Left ventricle myocardium inferior (tissue), 1 donor: ENCODE measurements at regions not wholly inside any gene's neighbourhood (a gene's known extent, or its start where the extent isn't known, plus 50 kb on each side); places are given as distances from the start of the nearest gene placed in this dataset.

ENCODE experiments used
- DNase-seq: peaks from one replicate; pipeline ENCODE4 v3.0.0-alpha.2; 2020
- H3K27ac ChIP-seq: fragments of 200-600 bp; replicated peaks from 2 replicates; pipeline ENCODE4 v1.8.0; 2021
- H3K27me3 ChIP-seq: fragments of 200-600 bp; 2 replicates; pipeline ENCODE4 v1.8.0; 2021; ENCODE audit warnings: low read depth
- H3K36me3 ChIP-seq: fragments of 200-600 bp; 2 replicates; pipeline ENCODE4 v1.8.0; 2021
- H3K4me1 ChIP-seq: fragments of 200-600 bp; 2 replicates; pipeline ENCODE4 v1.8.0; 2021
- H3K4me3 ChIP-seq: fragments of 200-600 bp; 2 replicates; pipeline ENCODE4 v1.8.0; 2021; ENCODE audit warnings: mild to moderate bottlenecking, moderate library complexity
- H3K9me3 ChIP-seq: fragments of 200-600 bp; replicated peaks from 2 replicates; pipeline ENCODE4 v1.8.0; 2021
- intact Hi-C: fragments of 100-400 bp; cut with micrococcal nuclease; formaldehyde crosslinking; loops from one replicate; pipeline ENCODE4 v1.11.0; 2022
- TF ChIP-seq, protein P1 (sequence below): fragments of 200-600 bp; IDR thresholded peaks from 2 replicates; pipeline ENCODE4 v1.8.0; 2021; ENCODE audit warnings: antibody characterized with exemption, mild to moderate bottlenecking, borderline replicate concordance
- donor health status: DM: no; HTN: yes; CAD: no; lungs with severe emphysema.

DNA sequence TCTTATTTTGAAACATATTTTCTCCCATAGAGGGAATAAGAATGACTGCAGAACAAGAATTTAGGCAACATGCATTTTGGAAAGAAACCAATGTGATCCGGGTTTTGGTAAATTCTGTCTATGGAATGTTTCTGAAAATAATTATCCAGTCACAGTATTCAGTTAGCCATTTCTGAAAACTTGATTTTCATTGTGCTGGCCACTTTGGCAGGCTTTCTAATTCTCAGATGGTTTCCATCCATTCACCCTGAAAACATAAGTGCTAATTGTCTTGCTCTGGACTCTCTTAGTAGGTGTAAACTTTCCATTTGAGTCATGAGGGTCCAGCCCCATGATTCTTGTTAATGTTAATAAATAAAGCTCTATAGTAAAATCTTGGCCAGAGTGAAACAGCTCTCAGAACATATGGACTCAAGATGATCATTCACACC lies 176.5 kb downstream of the RBM43 start:
- no peaks in the 10 kb centered on the region for H3K27me3 ChIP-seq
- no peaks in the 10 kb centered on the region for H3K9me3 ChIP-seq
- TF ChIP-seq, protein P1, sequence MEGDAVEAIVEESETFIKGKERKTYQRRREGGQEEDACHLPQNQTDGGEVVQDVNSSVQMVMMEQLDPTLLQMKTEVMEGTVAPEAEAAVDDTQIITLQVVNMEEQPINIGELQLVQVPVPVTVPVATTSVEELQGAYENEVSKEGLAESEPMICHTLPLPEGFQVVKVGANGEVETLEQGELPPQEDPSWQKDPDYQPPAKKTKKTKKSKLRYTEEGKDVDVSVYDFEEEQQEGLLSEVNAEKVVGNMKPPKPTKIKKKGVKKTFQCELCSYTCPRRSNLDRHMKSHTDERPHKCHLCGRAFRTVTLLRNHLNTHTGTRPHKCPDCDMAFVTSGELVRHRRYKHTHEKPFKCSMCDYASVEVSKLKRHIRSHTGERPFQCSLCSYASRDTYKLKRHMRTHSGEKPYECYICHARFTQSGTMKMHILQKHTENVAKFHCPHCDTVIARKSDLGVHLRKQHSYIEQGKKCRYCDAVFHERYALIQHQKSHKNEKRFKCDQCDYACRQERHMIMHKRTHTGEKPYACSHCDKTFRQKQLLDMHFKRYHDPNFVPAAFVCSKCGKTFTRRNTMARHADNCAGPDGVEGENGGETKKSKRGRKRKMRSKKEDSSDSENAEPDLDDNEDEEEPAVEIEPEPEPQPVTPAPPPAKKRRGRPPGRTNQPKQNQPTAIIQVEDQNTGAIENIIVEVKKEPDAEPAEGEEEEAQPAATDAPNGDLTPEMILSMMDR = no peak
- H3K27ac ChIP-seq = no peak overlapping the region
- no peaks in the 10 kb centered on the region for H3K36me3 ChIP-seq
- no peak for DNase-seq
- no peak overlapping the region for H3K4me3 ChIP-seq
- intact Hi-C loops = no loop called here
- no peaks in the 10 kb centered on the region for H3K4me1 ChIP-seq

DNA sequence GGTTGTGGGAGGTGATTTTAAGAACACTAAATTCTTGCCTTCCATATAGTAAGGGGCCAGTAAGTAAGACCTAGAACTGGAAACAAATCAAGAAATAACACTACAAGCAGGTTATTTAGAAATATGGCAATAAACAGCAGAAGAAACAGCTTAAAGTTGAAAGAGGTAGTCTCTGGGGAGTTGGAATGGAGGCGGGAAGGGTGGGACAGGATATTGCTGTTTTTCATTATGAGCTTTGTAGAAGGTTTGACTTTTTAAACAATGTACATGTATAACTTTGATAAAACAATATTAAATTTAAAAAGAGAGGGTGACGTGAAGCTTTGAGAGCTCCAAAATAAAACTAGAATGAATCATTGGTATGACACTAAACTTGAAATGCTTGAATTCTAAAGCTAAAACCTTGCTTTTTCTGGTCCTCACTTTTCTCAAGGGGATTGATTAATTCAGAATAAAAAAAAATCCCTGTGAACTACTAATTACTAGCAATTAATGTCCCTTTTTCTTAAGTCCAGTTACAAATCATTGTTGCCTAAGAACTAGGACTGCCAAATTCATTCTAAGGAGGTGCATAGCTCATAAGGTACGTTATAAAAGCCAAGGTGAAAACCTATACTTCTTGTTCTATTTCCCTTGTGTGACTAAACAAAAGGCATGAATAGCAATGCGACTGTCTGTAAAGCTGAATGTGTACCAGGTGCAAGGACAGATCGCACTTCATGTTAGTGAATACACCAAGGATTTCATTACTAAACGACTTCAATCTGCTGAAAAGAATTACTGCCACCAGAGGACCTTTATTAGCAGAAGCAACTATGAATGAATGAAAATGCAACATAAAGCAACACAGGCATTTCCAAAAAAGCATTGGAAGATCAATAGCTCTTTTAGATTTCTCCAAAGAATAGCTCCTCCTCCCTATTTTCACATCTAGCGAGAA lies 177.5 kb downstream of the RBM43 start:
- H3K27ac ChIP-seq = no peak overlapping the region
- DNase-seq = no peak
- TF ChIP-seq, protein P1 = no peak
- no peaks in the 10 kb centered on the region for H3K36me3 ChIP-seq
- no peak overlapping the region for H3K4me3 ChIP-seq
- intact Hi-C loops = no loop called here
- H3K27me3 ChIP-seq = no peaks in the 10 kb centered on the region
- H3K9me3 ChIP-seq = no peaks in the 10 kb centered on the region
- no peaks in the 10 kb centered on the region for H3K4me1 ChIP-seq

- Histone ChIP-seq H3K4me3 (no peak overlapping the region), H3K9me3 (peaks cover 34% of the 10 kb centered on the region), H3K27me3 (no peaks in the 10 kb centered on the region), H3K36me3 (no peaks in the 10 kb centered on the region), H3K4me1 (no peaks in the 10 kb centered on the region), H3K27ac (no peak overlapping the region)
- TF ChIP-seq, protein P1 = no peak
- no peak for DNase-seq
- intact Hi-C loops = no loop called here
Observed at GRCh38 chr2:151078889-151079288, 182.8 kb downstream of the RBM43 start.

- Histone ChIP-seq H3K4me3 (no peak overlapping the region), H3K27ac (no peak overlapping the region), H3K36me3 (no peaks in the 10 kb centered on the region), H3K4me1 (no peaks in the 10 kb centered on the region), H3K9me3 (peaks cover 19% of the 10 kb centered on the region), H3K27me3 (no peaks in the 10 kb centered on the region)
- no peak for DNase-seq
- TF ChIP-seq, protein P1 = no peak
- intact Hi-C loops = no loop called here
Observed at GRCh38 chr2:151071906-151072305, 189.8 kb downstream of the RBM43 start.

DNA sequence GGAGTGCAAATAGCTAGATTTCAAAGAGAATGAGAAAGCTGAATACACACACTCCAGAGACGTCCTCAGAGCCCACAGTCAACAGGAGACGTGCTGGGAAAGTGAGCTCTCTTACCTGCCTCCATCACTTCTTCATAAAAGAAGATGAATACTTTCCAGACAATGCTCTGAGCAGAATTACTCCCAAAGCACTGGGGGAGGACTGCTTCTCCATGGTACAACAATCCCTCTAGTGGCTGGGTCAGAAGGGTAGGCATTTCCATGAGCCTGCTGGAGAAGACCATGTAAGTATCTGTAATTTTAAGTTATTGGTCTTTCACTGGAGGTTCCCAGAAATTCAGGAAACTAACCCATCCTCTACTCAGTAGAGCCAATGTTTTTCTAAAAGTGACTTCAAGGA lies 190.3 kb downstream of the RBM43 start:
- H3K36me3 ChIP-seq = no peaks in the 10 kb centered on the region
- TF ChIP-seq, protein P1 = no peak
- H3K27me3 ChIP-seq = no peaks in the 10 kb centered on the region
- peaks cover 16% of the 10 kb centered on the region for H3K9me3 ChIP-seq
- no peak overlapping the region for H3K27ac ChIP-seq
- intact Hi-C loops = no loop called here
- H3K4me3 ChIP-seq = no peak overlapping the region
- H3K4me1 ChIP-seq = no peaks in the 10 kb centered on the region
- DNase-seq = no peak
